ENCODE measurements at regions not wholly inside any gene's neighbourhood (a gene's known extent, or its start where the extent isn't known, plus 50 kb on each side); places are given as distances from the start of the nearest gene placed in this dataset.

- TF ChIP-seq, protein P1, sequence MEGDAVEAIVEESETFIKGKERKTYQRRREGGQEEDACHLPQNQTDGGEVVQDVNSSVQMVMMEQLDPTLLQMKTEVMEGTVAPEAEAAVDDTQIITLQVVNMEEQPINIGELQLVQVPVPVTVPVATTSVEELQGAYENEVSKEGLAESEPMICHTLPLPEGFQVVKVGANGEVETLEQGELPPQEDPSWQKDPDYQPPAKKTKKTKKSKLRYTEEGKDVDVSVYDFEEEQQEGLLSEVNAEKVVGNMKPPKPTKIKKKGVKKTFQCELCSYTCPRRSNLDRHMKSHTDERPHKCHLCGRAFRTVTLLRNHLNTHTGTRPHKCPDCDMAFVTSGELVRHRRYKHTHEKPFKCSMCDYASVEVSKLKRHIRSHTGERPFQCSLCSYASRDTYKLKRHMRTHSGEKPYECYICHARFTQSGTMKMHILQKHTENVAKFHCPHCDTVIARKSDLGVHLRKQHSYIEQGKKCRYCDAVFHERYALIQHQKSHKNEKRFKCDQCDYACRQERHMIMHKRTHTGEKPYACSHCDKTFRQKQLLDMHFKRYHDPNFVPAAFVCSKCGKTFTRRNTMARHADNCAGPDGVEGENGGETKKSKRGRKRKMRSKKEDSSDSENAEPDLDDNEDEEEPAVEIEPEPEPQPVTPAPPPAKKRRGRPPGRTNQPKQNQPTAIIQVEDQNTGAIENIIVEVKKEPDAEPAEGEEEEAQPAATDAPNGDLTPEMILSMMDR (IDR thresholded peaks at IDR 0.05; ENCODE audit: borderline replicate concordance, insufficient read depth, low read depth, low read length): no peak
Measured at GRCh38 chr5:44644628-44645027, 164.1 kb upstream of the MRPS30 start.

GRCh38 chr5:44641820-44642219 lies 166.9 kb upstream of the MRPS30 start:
- H3K4me3 ChIP-seq (ENCODE audit: low read depth, low read length): no peak overlapping the region
- TF ChIP-seq, protein P1 (IDR thresholded peaks at IDR 0.05; ENCODE audit: borderline replicate concordance, insufficient read depth, low read depth, low read length): no peak

More at GRCh38 chr5:44644628-44645027, 164.1 kb upstream of the MRPS30 start:
- no peak overlapping the region for H3K4me3 ChIP-seq (ENCODE audit: low read depth, low read length)

- H3K4me3 ChIP-seq (ENCODE audit: low read depth, low read length): no peak overlapping the region
- TF ChIP-seq, protein P1 (IDR thresholded peaks at IDR 0.05; ENCODE audit: borderline replicate concordance, insufficient read depth, low read depth, low read length): no peak
Measured at GRCh38 chr5:44640945-44641456, 167.7 kb upstream of the MRPS30 start.

DNA sequence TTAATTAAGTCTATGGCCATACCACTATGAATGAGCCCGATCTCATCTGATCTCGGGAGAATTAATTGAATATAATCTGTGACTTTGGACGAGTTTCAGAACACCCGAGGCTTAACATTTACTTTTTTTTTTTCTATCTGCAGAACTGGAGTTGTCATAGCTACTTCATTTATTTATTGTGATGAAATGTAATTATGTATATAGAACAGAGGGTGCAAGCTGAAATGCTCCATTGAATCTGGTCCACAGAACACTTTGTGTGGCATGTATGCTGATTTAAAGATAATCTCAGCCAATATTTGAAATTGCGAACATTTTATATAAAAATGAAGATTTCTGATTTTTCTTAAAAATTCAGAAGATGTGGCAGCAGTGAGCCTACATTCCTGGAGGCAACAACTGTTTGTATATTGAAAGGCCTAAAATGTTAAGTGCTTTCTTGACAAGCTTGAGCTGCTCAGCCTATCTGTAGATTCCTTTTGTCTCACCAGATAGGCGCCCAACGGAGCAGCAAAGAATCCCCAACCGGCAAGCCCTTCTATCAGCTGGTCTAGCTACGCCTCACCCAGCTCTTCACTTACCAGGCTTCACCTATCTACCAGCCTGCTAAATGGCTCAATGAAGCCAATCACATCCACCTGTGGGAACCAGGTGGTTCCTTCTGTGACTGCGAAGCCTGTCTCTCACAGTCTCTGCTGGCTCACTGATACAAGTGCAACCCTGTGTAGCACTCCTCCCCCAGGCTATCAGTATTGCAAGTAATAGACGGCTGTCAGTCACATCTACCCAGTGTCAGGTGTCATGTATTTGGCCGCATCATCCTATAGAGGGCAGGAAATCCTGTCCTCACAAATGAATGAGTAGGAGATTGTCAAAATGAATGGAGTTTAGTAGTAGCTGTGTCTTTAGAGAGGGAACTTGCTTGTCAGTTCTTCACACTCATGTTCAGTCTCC lies 170.6 kb upstream of the MRPS30 start:
- TF ChIP-seq, protein P1 (IDR thresholded peaks at IDR 0.05; ENCODE audit: borderline replicate concordance, insufficient read depth, low read depth, low read length): no peak
- H3K4me3 ChIP-seq (ENCODE audit: low read depth, low read length): no peak overlapping the region

- H3K4me3 ChIP-seq (ENCODE audit: low read depth, low read length): no peak overlapping the region
- TF ChIP-seq, protein P1 (IDR thresholded peaks at IDR 0.05; ENCODE audit: borderline replicate concordance, insufficient read depth, low read depth, low read length): no peak
Measured at GRCh38 chr5:44632344-44632743, 176.4 kb upstream of the MRPS30 start.

DNA sequence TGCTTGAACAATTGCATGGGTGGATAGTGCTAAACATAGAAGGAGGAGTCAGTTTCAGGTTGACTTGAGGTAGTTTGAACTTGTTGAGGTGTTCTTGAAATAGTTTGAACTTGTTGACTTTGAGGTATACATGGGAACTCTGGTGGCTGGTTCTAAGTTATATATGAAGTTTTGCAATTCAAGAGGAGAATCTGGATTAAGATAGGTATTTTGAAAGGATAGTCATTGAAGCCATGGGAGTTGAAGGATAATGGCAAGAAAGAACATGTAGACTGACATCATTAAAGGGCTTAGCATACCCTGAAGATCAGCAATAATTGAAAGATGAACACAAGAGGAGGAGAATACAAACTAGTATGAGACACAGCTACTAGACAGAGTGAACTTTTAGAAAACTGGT lies 181.9 kb upstream of the MRPS30 start:
- H3K4me3 ChIP-seq (ENCODE audit: low read depth, low read length): no peak overlapping the region
- TF ChIP-seq, protein P1 (IDR thresholded peaks at IDR 0.05; ENCODE audit: borderline replicate concordance, insufficient read depth, low read depth, low read length): no peak

DNA sequence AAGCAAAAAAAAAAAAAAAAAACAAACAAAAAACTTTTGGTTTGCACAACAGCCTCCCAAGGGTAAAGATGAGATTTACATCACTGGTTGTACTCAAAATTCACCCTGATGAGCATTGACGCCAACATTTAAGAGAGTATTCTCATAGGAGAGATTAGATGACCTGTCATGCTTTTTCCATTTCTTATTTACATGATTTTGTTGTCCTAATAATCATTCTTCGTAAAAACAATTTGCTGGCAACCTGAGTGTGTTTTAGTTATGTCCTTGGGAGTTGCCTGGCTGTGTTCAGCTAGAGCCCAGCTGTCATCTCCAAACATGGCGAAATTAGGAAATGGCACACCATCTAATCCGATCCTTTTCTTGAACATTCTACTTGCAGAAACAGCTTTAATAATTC lies 186.4 kb upstream of the MRPS30 start:
- no peak overlapping the region for H3K4me3 ChIP-seq (ENCODE audit: low read depth, low read length)
- TF ChIP-seq, protein P1 (IDR thresholded peaks at IDR 0.05; ENCODE audit: borderline replicate concordance, insufficient read depth, low read depth, low read length): no peak

All from GM12875 (cell line).